ENCODE measurements at regions not wholly inside any gene's neighbourhood (a gene's known extent, or its start where the extent isn't known, plus 50 kb on each side); places are given as distances from the start of the nearest gene placed in this dataset.

GRCh38 chr11:116511684-116512083, 261.1 kb downstream of the BUD13 start:
- no peak for ATAC-seq

DNA sequence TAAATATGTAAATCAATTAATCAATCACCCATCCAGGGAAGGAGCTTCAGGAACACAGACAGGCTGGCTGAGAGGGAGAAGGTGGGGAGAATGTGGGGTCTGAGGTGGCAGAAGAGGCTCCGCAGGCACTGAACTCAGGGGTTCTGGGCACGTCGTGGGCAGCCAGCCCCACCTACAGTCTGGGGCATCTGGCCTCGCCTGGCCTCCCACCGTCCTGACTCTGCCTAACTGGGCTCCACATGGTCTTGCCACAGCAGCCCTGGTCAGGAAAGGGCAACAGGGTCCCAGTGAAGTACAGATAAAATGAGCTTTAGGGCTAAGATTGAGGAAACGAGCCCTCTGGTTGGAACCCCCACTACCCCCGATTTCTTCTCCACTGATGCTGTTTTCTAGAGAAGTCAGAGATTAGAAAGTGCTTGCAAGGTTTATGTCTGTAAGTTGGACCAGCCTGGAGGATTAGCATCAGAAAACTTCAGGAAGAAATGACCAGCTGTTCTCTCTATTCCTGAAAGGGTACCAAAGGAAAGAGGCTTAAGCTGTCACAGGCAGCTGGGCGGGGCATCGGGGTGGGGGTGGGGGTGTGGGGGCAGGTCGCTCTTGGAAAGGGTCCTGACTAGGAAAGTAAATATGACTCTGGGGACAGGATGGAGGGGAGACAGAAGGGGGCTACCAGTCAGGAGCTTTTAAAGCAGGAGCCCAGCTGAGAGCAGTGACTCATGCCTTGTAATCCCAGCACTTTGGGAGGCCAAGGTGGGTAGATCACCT, 261.7 kb downstream of the BUD13 start:
- no peak for ATAC-seq
- TF ChIP-seq ZFP3 (CRISPR knock-in tag; IDR thresholded peaks at IDR 0.05): no peak
- no peak for TF ChIP-seq OSR1 (CRISPR knock-in tag; IDR thresholded peaks at IDR 0.05)
- TF ChIP-seq ESRRG (CRISPR knock-in tag; IDR thresholded peaks at IDR 0.05): no peak
- TF ChIP-seq GLIS3 (CRISPR knock-in tag; IDR thresholded peaks at IDR 0.05): no peak
- TF ChIP-seq BACH2 (CRISPR knock-in tag; IDR thresholded peaks at IDR 0.05; ENCODE audit: borderline replicate concordance): no peak
- TF ChIP-seq, protein P1, sequence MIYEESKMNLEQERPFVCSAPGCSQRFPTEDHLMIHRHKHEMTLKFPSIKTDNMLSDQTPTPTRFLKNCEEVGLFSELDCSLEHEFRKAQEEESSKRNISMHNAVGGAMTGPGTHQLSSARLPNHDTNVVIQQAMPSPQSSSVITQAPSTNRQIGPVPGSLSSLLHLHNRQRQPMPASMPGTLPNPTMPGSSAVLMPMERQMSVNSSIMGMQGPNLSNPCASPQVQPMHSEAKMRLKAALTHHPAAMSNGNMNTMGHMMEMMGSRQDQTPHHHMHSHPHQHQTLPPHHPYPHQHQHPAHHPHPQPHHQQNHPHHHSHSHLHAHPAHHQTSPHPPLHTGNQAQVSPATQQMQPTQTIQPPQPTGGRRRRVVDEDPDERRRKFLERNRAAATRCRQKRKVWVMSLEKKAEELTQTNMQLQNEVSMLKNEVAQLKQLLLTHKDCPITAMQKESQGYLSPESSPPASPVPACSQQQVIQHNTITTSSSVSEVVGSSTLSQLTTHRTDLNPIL (CRISPR knock-in tag; IDR thresholded peaks at IDR 0.05; ENCODE audit: low read depth): no peak
- TF ChIP-seq, protein P2, sequence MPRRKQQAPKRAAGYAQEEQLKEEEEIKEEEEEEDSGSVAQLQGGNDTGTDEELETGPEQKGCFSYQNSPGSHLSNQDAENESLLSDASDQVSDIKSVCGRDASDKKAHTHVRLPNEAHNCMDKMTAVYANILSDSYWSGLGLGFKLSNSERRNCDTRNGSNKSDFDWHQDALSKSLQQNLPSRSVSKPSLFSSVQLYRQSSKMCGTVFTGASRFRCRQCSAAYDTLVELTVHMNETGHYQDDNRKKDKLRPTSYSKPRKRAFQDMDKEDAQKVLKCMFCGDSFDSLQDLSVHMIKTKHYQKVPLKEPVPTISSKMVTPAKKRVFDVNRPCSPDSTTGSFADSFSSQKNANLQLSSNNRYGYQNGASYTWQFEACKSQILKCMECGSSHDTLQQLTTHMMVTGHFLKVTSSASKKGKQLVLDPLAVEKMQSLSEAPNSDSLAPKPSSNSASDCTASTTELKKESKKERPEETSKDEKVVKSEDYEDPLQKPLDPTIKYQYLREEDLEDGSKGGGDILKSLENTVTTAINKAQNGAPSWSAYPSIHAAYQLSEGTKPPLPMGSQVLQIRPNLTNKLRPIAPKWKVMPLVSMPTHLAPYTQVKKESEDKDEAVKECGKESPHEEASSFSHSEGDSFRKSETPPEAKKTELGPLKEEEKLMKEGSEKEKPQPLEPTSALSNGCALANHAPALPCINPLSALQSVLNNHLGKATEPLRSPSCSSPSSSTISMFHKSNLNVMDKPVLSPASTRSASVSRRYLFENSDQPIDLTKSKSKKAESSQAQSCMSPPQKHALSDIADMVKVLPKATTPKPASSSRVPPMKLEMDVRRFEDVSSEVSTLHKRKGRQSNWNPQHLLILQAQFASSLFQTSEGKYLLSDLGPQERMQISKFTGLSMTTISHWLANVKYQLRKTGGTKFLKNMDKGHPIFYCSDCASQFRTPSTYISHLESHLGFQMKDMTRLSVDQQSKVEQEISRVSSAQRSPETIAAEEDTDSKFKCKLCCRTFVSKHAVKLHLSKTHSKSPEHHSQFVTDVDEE (CRISPR knock-in tag; IDR thresholded peaks at IDR 0.05): no peak
- no peak for TF ChIP-seq ZNF8 (CRISPR knock-in tag; IDR thresholded peaks at IDR 0.05)

More at GRCh38 chr11:116511684-116512083, 261.1 kb downstream of the BUD13 start:
- TF ChIP-seq TCF4 (CRISPR knock-in tag; IDR thresholded peaks at IDR 0.05; ENCODE audit: borderline replicate concordance): no peak
- no peak for TF ChIP-seq PPARA (CRISPR knock-in tag; IDR thresholded peaks at IDR 0.05; ENCODE audit: borderline replicate concordance)
- no peak for TF ChIP-seq ZNF8 (CRISPR knock-in tag; IDR thresholded peaks at IDR 0.05)
- no peak for TF ChIP-seq ESRRG (CRISPR knock-in tag; IDR thresholded peaks at IDR 0.05)
- no peak for TF ChIP-seq OSR1 (CRISPR knock-in tag; IDR thresholded peaks at IDR 0.05)
- TF ChIP-seq ARNTL (CRISPR knock-in tag; IDR thresholded peaks at IDR 0.05; ENCODE audit: borderline replicate concordance, low read depth): no peak
- TF ChIP-seq ZNF70 (CRISPR knock-in tag; IDR thresholded peaks at IDR 0.05): no peak
- no peak for TF ChIP-seq CSDC2 (CRISPR knock-in tag; IDR thresholded peaks at IDR 0.05)
- TF ChIP-seq TOX (CRISPR knock-in tag; IDR thresholded peaks at IDR 0.05; ENCODE audit: borderline replicate concordance): no peak
- TF ChIP-seq, protein P1 (CRISPR knock-in tag; IDR thresholded peaks at IDR 0.05; ENCODE audit: low read depth): no peak
- no peak for TF ChIP-seq ISL1 (CRISPR knock-in tag; IDR thresholded peaks at IDR 0.05)
- TF ChIP-seq, protein P2 (CRISPR knock-in tag; IDR thresholded peaks at IDR 0.05): no peak
- TF ChIP-seq ZNF565 (CRISPR knock-in tag; conservative IDR thresholded peaks at IDR 0.05; ENCODE audit: low read depth): no peak

DNA sequence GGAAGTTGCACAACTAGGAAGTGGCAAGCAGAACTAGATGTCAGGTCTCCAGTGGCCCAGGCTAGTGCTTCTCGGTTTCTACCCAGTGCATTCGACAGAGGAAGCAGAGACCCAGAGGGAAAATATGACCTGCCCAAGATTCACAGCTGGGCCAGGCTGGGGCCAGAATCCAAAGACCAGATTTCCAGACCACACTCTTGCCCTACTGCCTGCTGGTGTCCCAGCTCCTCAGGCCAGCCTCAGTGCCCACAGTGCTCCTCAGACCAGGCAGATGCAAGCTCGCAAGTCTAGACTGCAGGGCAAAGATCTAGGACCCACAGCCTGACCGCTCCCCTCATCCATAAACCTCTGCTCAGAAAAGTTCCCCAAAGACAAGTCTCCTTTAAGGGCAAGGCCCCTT, 262.6 kb downstream of the BUD13 start:
- no peak for ATAC-seq
- TF ChIP-seq, protein P3, sequence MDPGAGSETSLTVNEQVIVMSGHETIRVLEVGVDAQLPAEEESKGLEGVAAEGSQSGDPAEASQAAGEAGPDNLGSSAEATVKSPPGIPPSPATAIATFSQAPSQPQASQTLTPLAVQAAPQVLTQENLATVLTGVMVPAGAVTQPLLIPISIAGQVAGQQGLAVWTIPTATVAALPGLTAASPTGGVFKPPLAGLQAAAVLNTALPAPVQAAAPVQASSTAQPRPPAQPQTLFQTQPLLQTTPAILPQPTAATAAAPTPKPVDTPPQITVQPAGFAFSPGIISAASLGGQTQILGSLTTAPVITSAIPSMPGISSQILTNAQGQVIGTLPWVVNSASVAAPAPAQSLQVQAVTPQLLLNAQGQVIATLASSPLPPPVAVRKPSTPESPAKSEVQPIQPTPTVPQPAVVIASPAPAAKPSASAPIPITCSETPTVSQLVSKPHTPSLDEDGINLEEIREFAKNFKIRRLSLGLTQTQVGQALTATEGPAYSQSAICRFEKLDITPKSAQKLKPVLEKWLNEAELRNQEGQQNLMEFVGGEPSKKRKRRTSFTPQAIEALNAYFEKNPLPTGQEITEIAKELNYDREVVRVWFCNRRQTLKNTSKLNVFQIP (CRISPR knock-in tag; IDR thresholded peaks at IDR 0.05; ENCODE audit: borderline replicate concordance, low read depth): no peak
- TF ChIP-seq PPARA (CRISPR knock-in tag; IDR thresholded peaks at IDR 0.05; ENCODE audit: borderline replicate concordance): no peak
- no peak for TF ChIP-seq GLIS3 (CRISPR knock-in tag; IDR thresholded peaks at IDR 0.05)
- no peak for TF ChIP-seq ZNF8 (CRISPR knock-in tag; IDR thresholded peaks at IDR 0.05)
- TF ChIP-seq SNAI2 (CRISPR knock-in tag; IDR thresholded peaks at IDR 0.05): no peak
- no peak for TF ChIP-seq OSR1 (CRISPR knock-in tag; IDR thresholded peaks at IDR 0.05)
- TF ChIP-seq, protein P4, sequence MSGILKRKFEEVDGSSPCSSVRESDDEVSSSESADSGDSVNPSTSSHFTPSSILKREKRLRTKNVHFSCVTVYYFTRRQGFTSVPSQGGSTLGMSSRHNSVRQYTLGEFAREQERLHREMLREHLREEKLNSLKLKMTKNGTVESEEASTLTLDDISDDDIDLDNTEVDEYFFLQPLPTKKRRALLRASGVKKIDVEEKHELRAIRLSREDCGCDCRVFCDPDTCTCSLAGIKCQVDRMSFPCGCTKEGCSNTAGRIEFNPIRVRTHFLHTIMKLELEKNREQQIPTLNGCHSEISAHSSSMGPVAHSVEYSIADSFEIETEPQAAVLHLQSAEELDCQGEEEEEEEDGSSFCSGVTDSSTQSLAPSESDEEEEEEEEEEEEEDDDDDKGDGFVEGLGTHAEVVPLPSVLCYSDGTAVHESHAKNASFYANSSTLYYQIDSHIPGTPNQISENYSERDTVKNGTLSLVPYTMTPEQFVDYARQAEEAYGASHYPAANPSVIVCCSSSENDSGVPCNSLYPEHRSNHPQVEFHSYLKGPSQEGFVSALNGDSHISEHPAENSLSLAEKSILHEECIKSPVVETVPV (CRISPR knock-in tag; IDR thresholded peaks at IDR 0.05): no peak
- TF ChIP-seq ARNTL (CRISPR knock-in tag; IDR thresholded peaks at IDR 0.05; ENCODE audit: borderline replicate concordance, low read depth): no peak
- TF ChIP-seq, protein P2 (CRISPR knock-in tag; IDR thresholded peaks at IDR 0.05): no peak
- TF ChIP-seq ISL1 (CRISPR knock-in tag; IDR thresholded peaks at IDR 0.05): no peak
- no peak for TF ChIP-seq ZNF565 (CRISPR knock-in tag; conservative IDR thresholded peaks at IDR 0.05; ENCODE audit: low read depth)
